Sigmoid colon (tissue), 4 donors: ENCODE measurements at regions not wholly inside any gene's neighbourhood (a gene's known extent, or its start where the extent isn't known, plus 50 kb on each side); places are given as distances from the start of the nearest gene placed in this dataset.

Source experiments
- CTCF ChIP-seq, 4 experiments: fragments of 450-650 bp in 3 of 4; fragments of 200-600 bp in 1 of 4; IDR thresholded peaks; one replicate each; pipeline ENCODE4 v1.5.1; 2016 to 2019; ENCODE audit warnings: antibody characterized with exemption in 4 of 4, mild to moderate bottlenecking in 3 of 4, moderate library complexity in 2 of 4
- EP300 ChIP-seq, 4 donors: sonication (generic); formaldehyde crosslinking; IDR thresholded peaks; one replicate each; pipeline ENCODE4 v1.6.1; 2017; ENCODE audit warnings: antibody characterized with exemption in 4 of 4
- POLR2A ChIP-seq, 2 donors: fragments of 450-650 bp; IDR thresholded peaks; one replicate each; pipeline ENCODE4 v1.6.1; 2016; ENCODE audit warnings: antibody characterized with exemption in 2 of 2, mild to moderate bottlenecking in 2 of 2, moderate library complexity in 2 of 2
- POLR2AphosphoS5 ChIP-seq, 4 donors: sonication (generic); formaldehyde crosslinking; IDR thresholded peaks; one replicate each; pipeline ENCODE4 v1.6.1; 2017; ENCODE audit warnings: antibody characterized with exemption in 4 of 4

- TF ChIP-seq CTCF (IDR thresholded peaks at IDR 0.05) (no peak), POLR2AphosphoS5 (IDR thresholded peaks at IDR 0.05) (no peak), EP300 (IDR thresholded peaks at IDR 0.05) (no peak), POLR2A (IDR thresholded peaks at IDR 0.05) (no peak)
Measured at GRCh38 chr5:74013222-74013621, 387.2 kb downstream of the ARHGEF28 start.
